ENCODE measurements at regions not wholly inside any gene's neighbourhood (a gene's known extent, or its start where the extent isn't known, plus 50 kb on each side); places are given as distances from the start of the nearest gene placed in this dataset.
A peak's percentile ranks its signal among the peaks of the same experiment; 100 is the strongest.

GRCh38 chr4:112897543-112897942, 151.9 kb upstream of the ANK2 start:
- no peak for DNase-seq (ENCODE audit: extremely low spot score)
- TF ChIP-seq POLR2AphosphoS5 (IDR thresholded peaks at IDR 0.05): no peak
- TF ChIP-seq EP300 (IDR thresholded peaks at IDR 0.05): no peak
- no peak for TF ChIP-seq CTCF (IDR thresholded peaks at IDR 0.05)
- TF ChIP-seq POLR2A (IDR thresholded peaks at IDR 0.05; ENCODE audit: low read depth): no peak
- Histone ChIP-seq H3K4me1 (peaks cover 0 to 30% (median 19%) of the 10 kb centered on the region in 4 donors), H3K27ac (replicated peaks in 1 of 4) (peak overlapping the region in 3 of 4 donors; percentile 60 to 70 (median 64)), H3K4me3 (no peak overlapping the region), H3K27me3 (no peaks in the 10 kb centered on the region), H3K36me3 (no peaks in the 10 kb centered on the region), H3K9me3 (no peaks in the 10 kb centered on the region)
- intact Hi-C loops (cut with DNase I): no loop called here
- WGBS: 56% methylated on average over 2 of the region's 2 CpGs

- no peak for TF ChIP-seq POLR2A (IDR thresholded peaks at IDR 0.05; ENCODE audit: low read depth)
- no peak for TF ChIP-seq EP300 (IDR thresholded peaks at IDR 0.05)
- TF ChIP-seq CTCF (IDR thresholded peaks at IDR 0.05): no peak
- TF ChIP-seq POLR2AphosphoS5 (IDR thresholded peaks at IDR 0.05): no peak
- Histone ChIP-seq H3K4me3 (no peak overlapping the region), H3K27ac (replicated peaks in 1 of 4) (peak overlapping the region in 1 of 4 donors; percentile 4), H3K36me3 (no peaks in the 10 kb centered on the region), H3K9me3 (no peaks in the 10 kb centered on the region), H3K27me3 (no peaks in the 10 kb centered on the region), H3K4me1 (peaks cover 0 to 39% (median 22%) of the 10 kb centered on the region in 4 donors)
- 53% methylated on average over 4 of the region's 4 CpGs for WGBS
- DNase-seq (ENCODE audit: extremely low spot score): no peak
- intact Hi-C loops (cut with DNase I): no loop called here
Observed at GRCh38 chr4:112898357-112899141, 150.9 kb upstream of the ANK2 start.

- H3K4me3 ChIP-seq: no peak overlapping the region
- DNase-seq (ENCODE audit: extremely low spot score): no peak
- no peaks in the 10 kb centered on the region for H3K9me3 ChIP-seq
- H3K27ac ChIP-seq (replicated peaks in 1 of 4): no peak overlapping the region
- no peaks in the 10 kb centered on the region for H3K27me3 ChIP-seq
- H3K36me3 ChIP-seq: no peaks in the 10 kb centered on the region
- intact Hi-C loops (cut with DNase I): loop anchor here (5.0 kb wide), 1 partner anchor 48 kb away; no protein-coding TSS in a partner anchor
- 92% methylated on average over 2 of the region's 2 CpGs for WGBS
- TF ChIP-seq EP300 (IDR thresholded peaks at IDR 0.05) (no peak), POLR2AphosphoS5 (IDR thresholded peaks at IDR 0.05) (no peak), POLR2A (IDR thresholded peaks at IDR 0.05; ENCODE audit: low read depth) (no peak), CTCF (IDR thresholded peaks at IDR 0.05) (no peak)
- peaks cover 0 to 44% (median 24%) of the 10 kb centered on the region in 4 donors for H3K4me1 ChIP-seq
Observed at GRCh38 chr4:112900416-112900815, 149.0 kb upstream of the ANK2 start.

GRCh38 chr4:112901962-112902411, 147.5 kb upstream of the ANK2 start:
- 100% methylated on average over 1 of the region's 1 CpG for WGBS
- Histone ChIP-seq H3K36me3 (no peaks in the 10 kb centered on the region), H3K4me1 (peaks cover 0 to 38% (median 18%) of the 10 kb centered on the region in 4 donors), H3K9me3 (no peaks in the 10 kb centered on the region), H3K27ac (replicated peaks in 1 of 4) (peak overlapping the region in 2 of 4 donors; percentile 2 to 3), H3K4me3 (no peak overlapping the region), H3K27me3 (no peaks in the 10 kb centered on the region)
- TF ChIP-seq EP300 (IDR thresholded peaks at IDR 0.05) (no peak), POLR2A (IDR thresholded peaks at IDR 0.05; ENCODE audit: low read depth) (no peak), POLR2AphosphoS5 (IDR thresholded peaks at IDR 0.05) (no peak), CTCF (IDR thresholded peaks at IDR 0.05) (no peak)
- no peak for DNase-seq (ENCODE audit: extremely low spot score)
- intact Hi-C loops (cut with DNase I): loop anchor here (5.0 kb wide), 1 partner anchor 50 kb away; no protein-coding TSS in a partner anchor
